ENCODE measurements at regions not wholly inside any gene's neighbourhood (a gene's known extent, or its start where the extent isn't known, plus 50 kb on each side); places are given as distances from the start of the nearest gene placed in this dataset.

DNA sequence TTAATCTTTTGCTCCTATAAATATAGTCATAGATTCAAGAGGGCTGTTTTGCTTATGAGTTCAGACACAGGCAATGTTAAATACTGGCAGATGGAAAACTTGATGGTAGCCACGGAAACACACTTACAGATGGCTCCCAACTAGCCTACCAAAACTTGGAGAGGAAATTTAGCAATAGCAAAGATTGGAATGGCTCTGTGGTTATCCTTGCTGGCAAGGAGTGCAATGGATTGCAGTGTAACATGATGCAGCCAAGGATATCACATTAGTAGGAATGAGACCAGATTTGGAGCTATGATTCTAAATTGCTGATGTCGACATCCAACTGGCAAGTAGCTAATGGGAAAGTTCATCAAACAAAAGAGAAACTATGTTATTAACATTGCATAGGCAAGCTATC, 791.0 kb upstream of the DIAPH2 start:
- TF ChIP-seq, protein P1, sequence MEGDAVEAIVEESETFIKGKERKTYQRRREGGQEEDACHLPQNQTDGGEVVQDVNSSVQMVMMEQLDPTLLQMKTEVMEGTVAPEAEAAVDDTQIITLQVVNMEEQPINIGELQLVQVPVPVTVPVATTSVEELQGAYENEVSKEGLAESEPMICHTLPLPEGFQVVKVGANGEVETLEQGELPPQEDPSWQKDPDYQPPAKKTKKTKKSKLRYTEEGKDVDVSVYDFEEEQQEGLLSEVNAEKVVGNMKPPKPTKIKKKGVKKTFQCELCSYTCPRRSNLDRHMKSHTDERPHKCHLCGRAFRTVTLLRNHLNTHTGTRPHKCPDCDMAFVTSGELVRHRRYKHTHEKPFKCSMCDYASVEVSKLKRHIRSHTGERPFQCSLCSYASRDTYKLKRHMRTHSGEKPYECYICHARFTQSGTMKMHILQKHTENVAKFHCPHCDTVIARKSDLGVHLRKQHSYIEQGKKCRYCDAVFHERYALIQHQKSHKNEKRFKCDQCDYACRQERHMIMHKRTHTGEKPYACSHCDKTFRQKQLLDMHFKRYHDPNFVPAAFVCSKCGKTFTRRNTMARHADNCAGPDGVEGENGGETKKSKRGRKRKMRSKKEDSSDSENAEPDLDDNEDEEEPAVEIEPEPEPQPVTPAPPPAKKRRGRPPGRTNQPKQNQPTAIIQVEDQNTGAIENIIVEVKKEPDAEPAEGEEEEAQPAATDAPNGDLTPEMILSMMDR (IDR thresholded peaks at IDR 0.05; ENCODE audit: low read depth, low read length) = no peak
- no peak for TF ChIP-seq POLR2A (IDR thresholded peaks at IDR 0.05; ENCODE audit: extremely low read depth, insufficient read length)

Data from NB4 (cell line).